Hepatocyte (in vitro differentiated cells): ENCODE measurements at regions not wholly inside any gene's neighbourhood (a gene's known extent, or its start where the extent isn't known, plus 50 kb on each side); places are given as distances from the start of the nearest gene placed in this dataset.

ENCODE experiments used
- DNase-seq: peaks from one replicate; pipeline ENCODE4 v3.0.0-alpha.2; 2016; ENCODE audit warnings: low spot score
- H2AFZ ChIP-seq: fragments of 200-600 bp; sonication (generic); 2 replicates; pipeline ENCODE4 v1.6.0; 2016; ENCODE audit warnings: antibody characterized with exemption, mild to moderate bottlenecking
- H3K27ac ChIP-seq: fragments of 200-600 bp; sonication (generic); 2 replicates; pipeline ENCODE4 v1.5.1; 2016; ENCODE audit warnings: mild to moderate bottlenecking
- H3K27me3 ChIP-seq: fragments of 200-600 bp; sonication (generic); 2 replicates; pipeline ENCODE4 v1.6.1; 2016
- H3K36me3 ChIP-seq: fragments of 200-600 bp; sonication (generic); replicated peaks from 2 replicates; pipeline ENCODE4 v1.5.1; 2016; ENCODE audit warnings: low read depth; ENCODE audit not compliant: insufficient read depth
- H3K4me1 ChIP-seq: fragments of 200-600 bp; sonication (generic); 2 replicates; pipeline ENCODE4 v1.5.1; 2016; ENCODE audit warnings: mild to moderate bottlenecking, moderate library complexity; ENCODE audit not compliant: insufficient read depth
- H3K4me2 ChIP-seq: fragments of 200-600 bp; sonication (generic); 2 replicates; pipeline ENCODE4 v1.6.0; 2016
- H3K4me3 ChIP-seq: fragments of 200-600 bp; sonication (generic); 2 replicates; pipeline ENCODE4 v1.5.1; 2016; ENCODE audit warnings: mild to moderate bottlenecking
- H3K79me2 ChIP-seq: fragments of 200-600 bp; sonication (generic); 2 replicates; pipeline ENCODE4 v1.6.0; 2017; ENCODE audit warnings: mild to moderate bottlenecking
- H3K9me2 ChIP-seq: fragments of 200-600 bp; sonication (generic); replicated peaks from 2 replicates; pipeline ENCODE4 v1.6.0; 2017; ENCODE audit warnings: mild to moderate bottlenecking; ENCODE audit not compliant: insufficient read depth
- H3K9me3 ChIP-seq: fragments of 200-600 bp; sonication (generic); 2 replicates; pipeline ENCODE4 v1.5.1; 2016; ENCODE audit warnings: low read depth, mild to moderate bottlenecking
- H4K20me1 ChIP-seq: fragments of 200-600 bp; sonication (generic); 2 replicates; pipeline ENCODE4 v1.6.0; 2016; ENCODE audit warnings: mild to moderate bottlenecking; ENCODE audit not compliant: insufficient read depth, poor library complexity, severe bottlenecking
- CTCF ChIP-seq: fragments of 200-600 bp; sonication (generic); IDR thresholded peaks from 2 replicates; pipeline ENCODE4 v1.5.1; 2016; ENCODE audit warnings: antibody characterized with exemption, mild to moderate bottlenecking; ENCODE audit not compliant: poor library complexity
- EZH2 ChIP-seq: fragments of 200-600 bp; sonication (generic); IDR thresholded peaks from 2 replicates; pipeline ENCODE4 v1.6.1; 2016; ENCODE audit warnings: antibody characterized with exemption, mild to moderate bottlenecking, borderline replicate concordance
- EZH2phosphoT487 ChIP-seq: fragments of 200-600 bp; sonication (generic); IDR thresholded peaks from one replicate; pipeline ENCODE4 v1.6.1; 2018; ENCODE audit warnings: antibody characterized with exemption, mild to moderate bottlenecking, low read depth, moderate library complexity; ENCODE audit not compliant: unreplicated experiment, severe bottlenecking
- WGBS: methylation state at CpG from one replicate; pipeline ENCODE4 v1.1.6; 2016; ENCODE audit warnings: low lambda C conversion rate; ENCODE audit errors: missing lambda C conversion rate; 5-methylcytosine and 5-hydroxymethylcytosine counted together

DNA sequence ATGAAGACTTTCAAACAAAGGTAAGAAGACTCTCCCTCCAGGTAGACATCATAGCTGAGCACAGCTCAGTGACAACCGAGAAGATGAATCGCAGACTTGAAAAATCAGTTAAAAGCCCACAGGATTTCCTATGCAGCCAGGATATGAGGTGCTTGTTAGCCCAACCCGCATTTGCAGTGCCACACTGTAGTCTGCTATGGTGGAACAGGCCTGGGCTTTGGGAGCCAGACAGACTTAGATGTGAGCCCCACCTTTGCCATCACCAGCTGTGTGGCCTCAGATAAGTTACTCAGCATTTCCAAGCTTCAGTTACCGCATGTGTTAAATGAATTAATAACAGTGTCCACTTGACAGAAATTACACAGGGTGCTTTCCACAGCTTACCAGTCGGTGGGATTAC is 204.4 kb upstream of the HS3ST3A1 start:
- no peaks in the 10 kb centered on the region for H4K20me1 ChIP-seq
- H3K36me3 ChIP-seq: no peaks in the 10 kb centered on the region
- H3K4me3 ChIP-seq: no peak overlapping the region
- H3K9me3 ChIP-seq: no peaks in the 10 kb centered on the region
- no peak overlapping the region for H3K27ac ChIP-seq
- no peak overlapping the region for H2AFZ ChIP-seq
- DNase-seq: no peak
- 72% methylated on average over 5 of the region's 5 CpGs for WGBS
- no peak for TF ChIP-seq EZH2
- no peak for TF ChIP-seq EZH2phosphoT487
- TF ChIP-seq CTCF: no peak
- H3K9me2 ChIP-seq: no peaks in the 10 kb centered on the region
- no peaks in the 10 kb centered on the region for H3K27me3 ChIP-seq
- no peaks in the 10 kb centered on the region for H3K79me2 ChIP-seq
- H3K4me1 ChIP-seq: no peaks in the 10 kb centered on the region
- H3K4me2 ChIP-seq: no peak overlapping the region

DNA sequence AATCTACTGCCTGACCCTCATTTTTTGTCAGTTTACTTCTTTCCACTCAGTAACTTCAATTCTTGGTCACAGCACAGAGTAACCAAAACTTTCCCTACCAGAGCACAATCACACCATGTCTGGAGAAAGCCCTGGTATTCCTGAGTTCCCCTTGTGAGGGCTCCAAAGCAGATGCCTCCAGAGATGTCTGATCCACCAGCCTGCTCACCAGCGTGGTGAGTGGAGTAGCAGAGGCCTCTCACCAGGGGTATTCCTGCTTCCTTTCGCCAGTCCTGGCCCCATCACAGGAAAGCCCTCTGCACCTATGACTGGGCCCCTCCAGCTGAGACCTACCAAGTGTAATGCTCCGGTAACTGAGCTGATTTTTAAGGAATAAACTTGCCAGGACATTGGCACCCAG is 205.4 kb upstream of the HS3ST3A1 start:
- H4K20me1 ChIP-seq: no peaks in the 10 kb centered on the region
- TF ChIP-seq EZH2: no peak
- no peak for TF ChIP-seq EZH2phosphoT487
- no peak for TF ChIP-seq CTCF
- 92% methylated on average over 3 of the region's 3 CpGs for WGBS

DNA sequence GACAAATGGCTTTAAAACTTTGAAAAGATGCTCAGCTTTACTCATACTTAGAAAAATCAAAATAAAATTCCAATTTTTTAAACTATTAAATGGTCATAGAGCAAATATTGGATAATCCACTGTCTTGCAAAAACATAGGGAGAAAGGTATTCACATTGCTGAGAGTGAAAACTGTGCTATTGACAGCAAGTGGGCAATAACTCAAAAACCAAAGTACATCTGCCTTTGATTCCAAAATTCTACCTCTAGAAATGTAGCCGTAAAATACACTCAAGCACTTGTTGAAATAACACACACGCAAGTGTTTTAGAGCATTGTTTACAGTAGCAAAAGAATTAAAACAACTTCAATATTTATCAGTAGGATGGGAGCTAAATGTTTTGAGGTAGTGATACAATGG is 210.6 kb upstream of the HS3ST3A1 start:
- H3K27ac ChIP-seq: no peak overlapping the region
- H3K4me2 ChIP-seq: no peak overlapping the region
- TF ChIP-seq CTCF (no peak), EZH2 (no peak), EZH2phosphoT487 (no peak)
- no peaks in the 10 kb centered on the region for H3K9me3 ChIP-seq
- DNase-seq: no peak
- H3K27me3 ChIP-seq: no peaks in the 10 kb centered on the region
- no peaks in the 10 kb centered on the region for H3K9me2 ChIP-seq
- H4K20me1 ChIP-seq: no peaks in the 10 kb centered on the region
- no peaks in the 10 kb centered on the region for H3K79me2 ChIP-seq
- no peak overlapping the region for H2AFZ ChIP-seq
- H3K4me1 ChIP-seq: peaks cover 5% of the 10 kb centered on the region
- WGBS: 81% methylated on average over 2 of the region's 2 CpGs
- no peaks in the 10 kb centered on the region for H3K36me3 ChIP-seq
- H3K4me3 ChIP-seq: no peak overlapping the region

More for the DNA sequence above, 205.4 kb upstream of the HS3ST3A1 start:
- Histone ChIP-seq H3K9me2 (no peaks in the 10 kb centered on the region), H3K4me2 (no peak overlapping the region), H3K79me2 (no peaks in the 10 kb centered on the region), H3K36me3 (no peaks in the 10 kb centered on the region), H3K27me3 (no peaks in the 10 kb centered on the region), H3K4me1 (no peaks in the 10 kb centered on the region), H3K27ac (no peak overlapping the region), H3K4me3 (no peak overlapping the region), H3K9me3 (no peaks in the 10 kb centered on the region), H2AFZ (no peak overlapping the region)
- no peak for DNase-seq
